ENCODE measurements at regions not wholly inside any gene's neighbourhood (a gene's known extent, or its start where the extent isn't known, plus 50 kb on each side); places are given as distances from the start of the nearest gene placed in this dataset.

GRCh38 chr22:48535868-48536540 is 1291.7 kb downstream of the BRD1 start:
- ChIA-PET POLR2A (no interaction called here), CTCF (no interaction called here)
- Histone ChIP-seq H3K4me3 (ENCODE audit: low read depth, low read length) (no peak overlapping the region), H3K36me3 (ENCODE audit: control insufficient read depth, insufficient read depth, low read length) (no peaks in the 10 kb centered on the region), H3K27me3 (ENCODE audit: control insufficient read depth, insufficient read depth, low read length) (no peaks in the 10 kb centered on the region)
- TF ChIP-seq, protein P1, sequence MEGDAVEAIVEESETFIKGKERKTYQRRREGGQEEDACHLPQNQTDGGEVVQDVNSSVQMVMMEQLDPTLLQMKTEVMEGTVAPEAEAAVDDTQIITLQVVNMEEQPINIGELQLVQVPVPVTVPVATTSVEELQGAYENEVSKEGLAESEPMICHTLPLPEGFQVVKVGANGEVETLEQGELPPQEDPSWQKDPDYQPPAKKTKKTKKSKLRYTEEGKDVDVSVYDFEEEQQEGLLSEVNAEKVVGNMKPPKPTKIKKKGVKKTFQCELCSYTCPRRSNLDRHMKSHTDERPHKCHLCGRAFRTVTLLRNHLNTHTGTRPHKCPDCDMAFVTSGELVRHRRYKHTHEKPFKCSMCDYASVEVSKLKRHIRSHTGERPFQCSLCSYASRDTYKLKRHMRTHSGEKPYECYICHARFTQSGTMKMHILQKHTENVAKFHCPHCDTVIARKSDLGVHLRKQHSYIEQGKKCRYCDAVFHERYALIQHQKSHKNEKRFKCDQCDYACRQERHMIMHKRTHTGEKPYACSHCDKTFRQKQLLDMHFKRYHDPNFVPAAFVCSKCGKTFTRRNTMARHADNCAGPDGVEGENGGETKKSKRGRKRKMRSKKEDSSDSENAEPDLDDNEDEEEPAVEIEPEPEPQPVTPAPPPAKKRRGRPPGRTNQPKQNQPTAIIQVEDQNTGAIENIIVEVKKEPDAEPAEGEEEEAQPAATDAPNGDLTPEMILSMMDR (IDR thresholded peaks at IDR 0.05; ENCODE audit: insufficient read depth, low read depth, low read length) = no peak
- DNase-seq (ENCODE audit: low read depth) = no peak

GRCh38 chr22:48534395-48534958 is 1293.2 kb downstream of the BRD1 start:
- TF ChIP-seq, protein P1 (IDR thresholded peaks at IDR 0.05; ENCODE audit: insufficient read depth, low read depth, low read length) = no peak
- DNase-seq (ENCODE audit: low read depth) = no peak
- POLR2A ChIA-PET = no interaction called here

GRCh38 chr22:48532986-48533385 is 1294.7 kb downstream of the BRD1 start:
- ChIA-PET CTCF (no interaction called here), POLR2A (no interaction called here)
- no peak for DNase-seq (ENCODE audit: low read depth)
- TF ChIP-seq, protein P1 (IDR thresholded peaks at IDR 0.05; ENCODE audit: insufficient read depth, low read depth, low read length) = no peak
- Histone ChIP-seq H3K36me3 (ENCODE audit: control insufficient read depth, insufficient read depth, low read length) (no peaks in the 10 kb centered on the region), H3K4me3 (ENCODE audit: low read depth, low read length) (no peak overlapping the region), H3K27me3 (ENCODE audit: control insufficient read depth, insufficient read depth, low read length) (no peaks in the 10 kb centered on the region)

More at GRCh38 chr22:48534395-48534958, 1293.2 kb downstream of the BRD1 start:
- Histone ChIP-seq H3K4me3 (ENCODE audit: low read depth, low read length) (no peak overlapping the region), H3K36me3 (ENCODE audit: control insufficient read depth, insufficient read depth, low read length) (no peaks in the 10 kb centered on the region), H3K27me3 (ENCODE audit: control insufficient read depth, insufficient read depth, low read length) (no peaks in the 10 kb centered on the region)
- CTCF ChIA-PET = no interaction called here

DNA sequence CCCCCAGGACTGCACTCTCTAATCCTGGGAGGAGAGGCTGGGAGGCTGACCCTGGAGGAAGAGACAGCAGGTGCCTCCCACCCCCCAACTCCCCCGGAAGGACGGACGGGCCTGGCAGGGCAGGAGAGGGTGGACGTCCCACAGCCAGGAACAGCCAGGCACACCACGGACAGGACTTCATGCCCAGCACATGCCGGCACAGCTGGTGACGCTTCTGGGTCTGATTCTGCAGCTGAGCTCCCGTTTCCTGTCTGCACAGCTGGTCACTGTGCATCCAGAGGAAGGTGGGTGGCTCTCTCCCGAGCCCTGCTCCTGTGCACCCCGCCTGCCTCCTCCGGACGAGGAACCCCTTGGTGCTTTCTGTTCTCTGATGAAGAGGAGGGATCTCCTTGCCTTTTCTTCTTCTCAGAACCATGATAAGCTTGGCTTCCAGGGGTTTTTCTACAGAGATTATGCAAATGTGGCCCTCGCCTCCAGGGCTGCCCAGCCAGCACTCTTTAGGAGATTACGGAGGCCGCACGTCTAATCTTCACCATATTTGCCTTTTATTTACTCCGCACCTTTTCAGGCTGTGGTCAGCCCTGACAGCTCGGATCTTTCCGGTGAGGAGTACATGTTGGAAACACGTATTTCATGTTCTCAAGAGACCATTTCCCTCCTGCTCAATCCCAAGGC is 1295.8 kb downstream of the BRD1 start:
- TF ChIP-seq, protein P1 (IDR thresholded peaks at IDR 0.05; ENCODE audit: insufficient read depth, low read depth, low read length) = no peak
- CTCF ChIA-PET = no interaction called here

DNA sequence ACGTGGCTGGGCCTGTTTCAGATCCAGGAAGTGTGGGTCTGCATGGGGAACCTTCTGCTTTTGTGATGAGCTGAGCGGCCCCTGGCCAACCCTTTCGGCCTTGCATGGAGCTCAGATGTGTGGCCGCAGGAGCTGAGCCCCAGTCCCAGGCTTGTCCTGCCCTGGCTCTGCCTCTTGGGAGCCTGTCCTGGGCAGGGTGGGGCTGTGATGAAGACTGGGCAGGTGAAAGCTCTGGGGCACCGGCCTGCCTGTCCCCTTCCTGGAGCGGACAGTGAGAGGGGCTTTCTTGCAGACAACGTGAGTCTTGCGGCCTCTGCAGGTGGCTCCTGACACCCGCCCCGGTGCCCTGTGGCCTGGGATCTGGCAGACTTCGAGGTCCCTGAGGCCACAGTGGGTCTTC is 1296.6 kb downstream of the BRD1 start:
- POLR2A ChIA-PET = no interaction called here
- TF ChIP-seq, protein P1 (IDR thresholded peaks at IDR 0.05; ENCODE audit: insufficient read depth, low read depth, low read length) = no peak
- DNase-seq (ENCODE audit: low read depth) = no peak
- Histone ChIP-seq H3K27me3 (ENCODE audit: control insufficient read depth, insufficient read depth, low read length) (no peaks in the 10 kb centered on the region), H3K4me3 (ENCODE audit: low read depth, low read length) (no peak overlapping the region), H3K36me3 (ENCODE audit: control insufficient read depth, insufficient read depth, low read length) (no peaks in the 10 kb centered on the region)
- CTCF ChIA-PET = no interaction called here

More for the DNA sequence above, 1295.8 kb downstream of the BRD1 start:
- no peak overlapping the region for H3K4me3 ChIP-seq (ENCODE audit: low read depth, low read length)
- no peak for DNase-seq (ENCODE audit: low read depth)
- H3K27me3 ChIP-seq (ENCODE audit: control insufficient read depth, insufficient read depth, low read length) = no peaks in the 10 kb centered on the region
- H3K36me3 ChIP-seq (ENCODE audit: control insufficient read depth, insufficient read depth, low read length) = no peaks in the 10 kb centered on the region
- POLR2A ChIA-PET = no interaction called here

Data from BJ (cell line).